ENCODE measurements at regions not wholly inside any gene's neighbourhood (a gene's known extent, or its start where the extent isn't known, plus 50 kb on each side); places are given as distances from the start of the nearest gene placed in this dataset.

- ChIA-PET POLR2A (no interaction called here), RAD21 (ENCODE audit: low non-redundant PET in 1 of 2, low total read pairs in 2 of 2, uncharacterized antibody in 2 of 2, unreplicated experiment in 2 of 2) (no interaction called here), CTCF (no interaction called here)
- TF ChIP-seq, protein P1, sequence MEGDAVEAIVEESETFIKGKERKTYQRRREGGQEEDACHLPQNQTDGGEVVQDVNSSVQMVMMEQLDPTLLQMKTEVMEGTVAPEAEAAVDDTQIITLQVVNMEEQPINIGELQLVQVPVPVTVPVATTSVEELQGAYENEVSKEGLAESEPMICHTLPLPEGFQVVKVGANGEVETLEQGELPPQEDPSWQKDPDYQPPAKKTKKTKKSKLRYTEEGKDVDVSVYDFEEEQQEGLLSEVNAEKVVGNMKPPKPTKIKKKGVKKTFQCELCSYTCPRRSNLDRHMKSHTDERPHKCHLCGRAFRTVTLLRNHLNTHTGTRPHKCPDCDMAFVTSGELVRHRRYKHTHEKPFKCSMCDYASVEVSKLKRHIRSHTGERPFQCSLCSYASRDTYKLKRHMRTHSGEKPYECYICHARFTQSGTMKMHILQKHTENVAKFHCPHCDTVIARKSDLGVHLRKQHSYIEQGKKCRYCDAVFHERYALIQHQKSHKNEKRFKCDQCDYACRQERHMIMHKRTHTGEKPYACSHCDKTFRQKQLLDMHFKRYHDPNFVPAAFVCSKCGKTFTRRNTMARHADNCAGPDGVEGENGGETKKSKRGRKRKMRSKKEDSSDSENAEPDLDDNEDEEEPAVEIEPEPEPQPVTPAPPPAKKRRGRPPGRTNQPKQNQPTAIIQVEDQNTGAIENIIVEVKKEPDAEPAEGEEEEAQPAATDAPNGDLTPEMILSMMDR (IDR thresholded peaks at IDR 0.05 in 2 of 3, conservative IDR thresholded peaks at IDR 0.05 in 1 of 3; ENCODE audit: borderline replicate concordance in 1 of 3, insufficient read depth in 1 of 3, low read depth in 2 of 3, low read length in 2 of 3): no peak
- TF ChIP-seq YY1 (IDR thresholded peaks at IDR 0.05; ENCODE audit: extremely low read depth, insufficient replicate concordance, low read depth, low read length) (no peak), EZH2 (IDR thresholded peaks at IDR 0.05) (no peak), RAD21 (IDR thresholded peaks at IDR 0.05; ENCODE audit: low read depth) (no peak), SIN3A (IDR thresholded peaks at IDR 0.05; ENCODE audit: low read depth) (no peak), SRF (IDR thresholded peaks at IDR 0.05; ENCODE audit: low read depth) (no peak), EGR1 (IDR thresholded peaks at IDR 0.05; ENCODE audit: low read depth) (no peak), JUND (IDR thresholded peaks at IDR 0.05) (no peak), ZFX (IDR thresholded peaks at IDR 0.05) (no peak), SP1 (IDR thresholded peaks at IDR 0.05; ENCODE audit: low read depth) (no peak), FOSL1 (IDR thresholded peaks at IDR 0.05; ENCODE audit: low read depth) (no peak), POLR2AphosphoS5 (IDR thresholded peaks at IDR 0.05; ENCODE audit: low read depth, low read length) (no peak), EZH2phosphoT487 (IDR thresholded peaks at IDR 0.05; ENCODE audit: borderline replicate concordance) (no peak), CBX3 (IDR thresholded peaks at IDR 0.05; ENCODE audit: low read depth) (no peak), CEBPB (IDR thresholded peaks at IDR 0.05; ENCODE audit: low read depth) (no peak), POLR2A (IDR thresholded peaks at IDR 0.05; ENCODE audit: borderline replicate concordance, extremely low read depth, insufficient read depth, insufficient read length) (no peak), ELF1 (IDR thresholded peaks at IDR 0.05; ENCODE audit: borderline replicate concordance, low read depth) (no peak)
- TF ChIP-seq, protein P2, sequence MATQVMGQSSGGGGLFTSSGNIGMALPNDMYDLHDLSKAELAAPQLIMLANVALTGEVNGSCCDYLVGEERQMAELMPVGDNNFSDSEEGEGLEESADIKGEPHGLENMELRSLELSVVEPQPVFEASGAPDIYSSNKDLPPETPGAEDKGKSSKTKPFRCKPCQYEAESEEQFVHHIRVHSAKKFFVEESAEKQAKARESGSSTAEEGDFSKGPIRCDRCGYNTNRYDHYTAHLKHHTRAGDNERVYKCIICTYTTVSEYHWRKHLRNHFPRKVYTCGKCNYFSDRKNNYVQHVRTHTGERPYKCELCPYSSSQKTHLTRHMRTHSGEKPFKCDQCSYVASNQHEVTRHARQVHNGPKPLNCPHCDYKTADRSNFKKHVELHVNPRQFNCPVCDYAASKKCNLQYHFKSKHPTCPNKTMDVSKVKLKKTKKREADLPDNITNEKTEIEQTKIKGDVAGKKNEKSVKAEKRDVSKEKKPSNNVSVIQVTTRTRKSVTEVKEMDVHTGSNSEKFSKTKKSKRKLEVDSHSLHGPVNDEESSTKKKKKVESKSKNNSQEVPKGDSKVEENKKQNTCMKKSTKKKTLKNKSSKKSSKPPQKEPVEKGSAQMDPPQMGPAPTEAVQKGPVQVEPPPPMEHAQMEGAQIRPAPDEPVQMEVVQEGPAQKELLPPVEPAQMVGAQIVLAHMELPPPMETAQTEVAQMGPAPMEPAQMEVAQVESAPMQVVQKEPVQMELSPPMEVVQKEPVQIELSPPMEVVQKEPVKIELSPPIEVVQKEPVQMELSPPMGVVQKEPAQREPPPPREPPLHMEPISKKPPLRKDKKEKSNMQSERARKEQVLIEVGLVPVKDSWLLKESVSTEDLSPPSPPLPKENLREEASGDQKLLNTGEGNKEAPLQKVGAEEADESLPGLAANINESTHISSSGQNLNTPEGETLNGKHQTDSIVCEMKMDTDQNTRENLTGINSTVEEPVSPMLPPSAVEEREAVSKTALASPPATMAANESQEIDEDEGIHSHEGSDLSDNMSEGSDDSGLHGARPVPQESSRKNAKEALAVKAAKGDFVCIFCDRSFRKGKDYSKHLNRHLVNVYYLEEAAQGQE (IDR thresholded peaks at IDR 0.05; ENCODE audit: low read depth): no peak
- TF ChIP-seq, protein P3, sequence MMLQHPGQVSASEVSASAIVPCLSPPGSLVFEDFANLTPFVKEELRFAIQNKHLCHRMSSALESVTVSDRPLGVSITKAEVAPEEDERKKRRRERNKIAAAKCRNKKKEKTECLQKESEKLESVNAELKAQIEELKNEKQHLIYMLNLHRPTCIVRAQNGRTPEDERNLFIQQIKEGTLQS (IDR thresholded peaks at IDR 0.05): no peak
- Histone ChIP-seq H3K9ac (ENCODE audit: low read length) (no peak overlapping the region), H3K4me1 (ENCODE audit: control insufficient read depth in 1 of 2, insufficient read depth in 2 of 2, low read length in 2 of 2) (no peaks in the 10 kb centered on the region), H3K9me2 (ENCODE audit: insufficient read depth) (no peaks in the 10 kb centered on the region), H3K27me3 (ENCODE audit: insufficient read depth, low read length) (no peaks in the 10 kb centered on the region), H4K20me1 (ENCODE audit: insufficient read depth) (no peaks in the 10 kb centered on the region), H2AFZ (ENCODE audit: low read depth, low read length, poor library complexity, severe bottlenecking) (no peak overlapping the region), H3K4me2 (ENCODE audit: low read length) (no peak overlapping the region), H3K79me2 (ENCODE audit: insufficient read depth, low read length) (no peaks in the 10 kb centered on the region), H3K4me3 (replicated peaks in 1 of 2; ENCODE audit: low read depth in 1 of 2, low read length in 2 of 2) (no peak overlapping the region), H3K27ac (ENCODE audit: low read depth, low read length) (no peak overlapping the region), H3K9me3 (ENCODE audit: control insufficient read depth in 1 of 2, insufficient read depth in 1 of 2, low read depth in 1 of 2, low read length in 2 of 2) (no peaks in the 10 kb centered on the region), H3K36me3 (ENCODE audit: control insufficient read depth in 1 of 2, insufficient read depth in 2 of 2, low read length in 2 of 2) (no peaks in the 10 kb centered on the region)
- no TSS peak for BruUV-seq (replicated peaks)
- no peak for ATAC-seq
- DNase-seq (ENCODE audit: low read depth, low spot score): no peak
- intact Hi-C loops (cut with micrococcal nuclease): no loop called here
Measured at GRCh38 chr7:121638286-121638685, 234.7 kb upstream of the PTPRZ1 start.
